ENCODE measurements at regions not wholly inside any gene's neighbourhood (a gene's known extent, or its start where the extent isn't known, plus 50 kb on each side); places are given as distances from the start of the nearest gene placed in this dataset.

- no peak for DNase-seq (ENCODE audit: extremely low spot score in 2 of 2)
- Histone ChIP-seq H3K4me1 (no peaks in the 10 kb centered on the region), H3K27me3 (no peaks in the 10 kb centered on the region), H3K36me3 (no peaks in the 10 kb centered on the region), H3K27ac (no peak overlapping the region), H3K4me3 (no peak overlapping the region), H3K9me3 (no peaks in the 10 kb centered on the region)
- no peak for TF ChIP-seq POLR2A (IDR thresholded peaks at IDR 0.05)
- TF ChIP-seq POLR2AphosphoS5 (IDR thresholded peaks at IDR 0.05; ENCODE audit: insufficient read depth in 1 of 2, low read depth in 1 of 2) = no peak
- no peak for TF ChIP-seq CTCF (IDR thresholded peaks at IDR 0.05)
- intact Hi-C loops (cut with DNase I) = no loop called here
Observed at GRCh38 chr7:152492952-152493351, 57.1 kb upstream of the KMT2C start.

GRCh38 chr7:152489044-152489443 lies 53.2 kb upstream of the KMT2C start:
- intact Hi-C loops (cut with DNase I) = no loop called here
- Histone ChIP-seq H3K36me3 (no peaks in the 10 kb centered on the region), H3K27me3 (no peaks in the 10 kb centered on the region), H3K4me1 (no peaks in the 10 kb centered on the region), H3K9me3 (no peaks in the 10 kb centered on the region), H3K4me3 (no peak overlapping the region), H3K27ac (no peak overlapping the region)
- TF ChIP-seq POLR2A (IDR thresholded peaks at IDR 0.05) = no peak
- TF ChIP-seq POLR2AphosphoS5 (IDR thresholded peaks at IDR 0.05; ENCODE audit: insufficient read depth in 1 of 2, low read depth in 1 of 2) = no peak
- TF ChIP-seq CTCF (IDR thresholded peaks at IDR 0.05) = no peak
- no peak for DNase-seq (ENCODE audit: extremely low spot score in 2 of 2)

- intact Hi-C loops (cut with DNase I) = no loop called here
- Histone ChIP-seq H3K9me3 (no peaks in the 10 kb centered on the region), H3K4me3 (no peak overlapping the region), H3K36me3 (no peaks in the 10 kb centered on the region), H3K27me3 (no peaks in the 10 kb centered on the region), H3K4me1 (no peaks in the 10 kb centered on the region), H3K27ac (no peak overlapping the region)
- no peak for DNase-seq (ENCODE audit: extremely low spot score in 2 of 2)
- no peak for TF ChIP-seq POLR2AphosphoS5 (IDR thresholded peaks at IDR 0.05; ENCODE audit: insufficient read depth in 1 of 2, low read depth in 1 of 2)
- TF ChIP-seq CTCF (IDR thresholded peaks at IDR 0.05) = no peak
Observed at GRCh38 chr7:152486968-152487367, 51.2 kb upstream of the KMT2C start.

GRCh38 chr7:152485826-152486225 lies 50.0 kb upstream of the KMT2C start:
- Histone ChIP-seq H3K27ac (no peak overlapping the region), H3K4me1 (no peaks in the 10 kb centered on the region), H3K4me3 (no peak overlapping the region), H3K9me3 (no peaks in the 10 kb centered on the region), H3K36me3 (no peaks in the 10 kb centered on the region), H3K27me3 (no peaks in the 10 kb centered on the region)
- intact Hi-C loops (cut with DNase I) = no loop called here
- DNase-seq (ENCODE audit: extremely low spot score in 2 of 2) = no peak
- TF ChIP-seq POLR2A (IDR thresholded peaks at IDR 0.05) (no peak), POLR2AphosphoS5 (IDR thresholded peaks at IDR 0.05; ENCODE audit: insufficient read depth in 1 of 2, low read depth in 1 of 2) (no peak), CTCF (IDR thresholded peaks at IDR 0.05) (no peak)
